ENCODE measurements at regions not wholly inside any gene's neighbourhood (a gene's known extent, or its start where the extent isn't known, plus 50 kb on each side); places are given as distances from the start of the nearest gene placed in this dataset.
A peak's percentile ranks its signal among the peaks of the same experiment; 100 is the strongest.
"Not testable (repeated sequence)": the region's sequence is repeated elsewhere in the genome, so short reads cannot be mapped to it uniquely, and the experiment has no call there.

DNA sequence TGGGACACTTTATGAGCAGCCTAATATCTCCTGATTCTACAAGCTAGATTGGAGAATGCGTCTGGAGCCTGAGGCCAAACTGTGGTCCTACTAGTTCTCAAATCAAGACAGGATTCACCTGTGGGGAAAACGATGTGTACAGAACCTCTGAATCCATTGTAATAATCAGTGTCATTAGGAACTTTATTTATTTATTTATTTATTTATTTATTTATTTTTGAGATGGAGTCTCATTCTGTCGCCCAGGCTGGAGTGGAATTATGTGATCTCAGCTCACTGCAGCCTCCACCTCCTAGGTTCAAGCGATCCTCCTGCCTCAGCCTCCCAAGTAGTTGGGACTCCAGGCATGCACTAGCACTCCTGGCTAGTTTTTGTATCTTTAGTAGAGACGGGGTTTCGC, 52.6 kb upstream of the KIF26B start:
- not testable (repeated sequence) for H3K27me3 ChIP-seq (ENCODE audit: control insufficient read depth in 3 of 3, insufficient read depth in 3 of 3, low read length in 2 of 3); DNase-seq; H3K4me1 ChIP-seq (ENCODE audit: control insufficient read depth in 5 of 5, insufficient read depth in 5 of 5, low read length in 5 of 5); ATAC-seq (ENCODE audit: insufficient read depth, low FRiP score); H3K9me3 ChIP-seq (ENCODE audit: control insufficient read depth in 4 of 4, insufficient read depth in 3 of 4, low read length in 3 of 4); H3K4me3 ChIP-seq; H3K27ac ChIP-seq (ENCODE audit: low read depth in 1 of 2, low read length in 1 of 2); H3K36me3 ChIP-seq (ENCODE audit: control insufficient read depth in 4 of 4, insufficient read depth in 4 of 4, low read length in 4 of 4); H3K9ac ChIP-seq (ENCODE audit: insufficient read depth in 1 of 2, low read length in 2 of 2)
- WGBS, 2 donors, result 95 to 98% methylated on average over 6 of the region's 6 CpGs

DNA sequence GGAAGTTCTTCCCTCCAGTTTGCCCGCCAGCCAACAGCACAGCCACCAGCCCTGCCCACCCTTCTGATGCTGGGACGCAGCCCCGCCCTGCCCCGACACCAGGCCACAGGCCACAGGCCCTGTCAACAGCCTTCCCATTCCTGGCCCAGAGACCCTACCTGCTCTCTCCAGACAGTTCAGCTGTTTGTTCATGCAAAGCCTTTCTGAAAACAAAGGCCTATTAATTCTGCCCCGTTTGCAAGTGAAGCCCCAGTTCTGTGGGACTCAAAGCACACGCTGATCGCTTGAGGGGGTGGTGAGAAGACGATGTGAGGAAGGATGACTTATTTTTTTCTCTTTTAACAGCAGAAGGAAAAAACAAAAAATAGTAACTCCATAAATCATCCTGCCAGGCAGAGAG, 55.4 kb upstream of the KIF26B start:
- H3K27ac ChIP-seq (ENCODE audit: low read depth in 1 of 2, low read length in 1 of 2), result no peak overlapping the region
- H3K9ac ChIP-seq (ENCODE audit: insufficient read depth in 1 of 2, low read length in 2 of 2), result no peak overlapping the region
- H3K4me3 ChIP-seq, result no peak overlapping the region
- DNase-seq, result no peak
- TF ChIP-seq, protein P1, sequence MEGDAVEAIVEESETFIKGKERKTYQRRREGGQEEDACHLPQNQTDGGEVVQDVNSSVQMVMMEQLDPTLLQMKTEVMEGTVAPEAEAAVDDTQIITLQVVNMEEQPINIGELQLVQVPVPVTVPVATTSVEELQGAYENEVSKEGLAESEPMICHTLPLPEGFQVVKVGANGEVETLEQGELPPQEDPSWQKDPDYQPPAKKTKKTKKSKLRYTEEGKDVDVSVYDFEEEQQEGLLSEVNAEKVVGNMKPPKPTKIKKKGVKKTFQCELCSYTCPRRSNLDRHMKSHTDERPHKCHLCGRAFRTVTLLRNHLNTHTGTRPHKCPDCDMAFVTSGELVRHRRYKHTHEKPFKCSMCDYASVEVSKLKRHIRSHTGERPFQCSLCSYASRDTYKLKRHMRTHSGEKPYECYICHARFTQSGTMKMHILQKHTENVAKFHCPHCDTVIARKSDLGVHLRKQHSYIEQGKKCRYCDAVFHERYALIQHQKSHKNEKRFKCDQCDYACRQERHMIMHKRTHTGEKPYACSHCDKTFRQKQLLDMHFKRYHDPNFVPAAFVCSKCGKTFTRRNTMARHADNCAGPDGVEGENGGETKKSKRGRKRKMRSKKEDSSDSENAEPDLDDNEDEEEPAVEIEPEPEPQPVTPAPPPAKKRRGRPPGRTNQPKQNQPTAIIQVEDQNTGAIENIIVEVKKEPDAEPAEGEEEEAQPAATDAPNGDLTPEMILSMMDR (IDR thresholded peaks at IDR 0.05; ENCODE audit: control extremely low read depth, extremely low read depth), result no peak
- H3K36me3 ChIP-seq (ENCODE audit: control insufficient read depth in 4 of 4, insufficient read depth in 4 of 4, low read length in 4 of 4), result no peaks in the 10 kb centered on the region
- WGBS, 2 donors, result 86 to 89% methylated on average over 8 of the region's 8 CpGs
- no peaks in the 10 kb centered on the region for H3K9me3 ChIP-seq (ENCODE audit: control insufficient read depth in 4 of 4, insufficient read depth in 3 of 4, low read length in 3 of 4)
- H3K4me1 ChIP-seq (ENCODE audit: control insufficient read depth in 5 of 5, insufficient read depth in 5 of 5, low read length in 5 of 5), result peaks cover 0 to 12% (median 0%) of the 10 kb centered on the region in 5 donors
- ATAC-seq (ENCODE audit: insufficient read depth, low FRiP score), result no peak
- no peaks in the 10 kb centered on the region for H3K27me3 ChIP-seq (ENCODE audit: control insufficient read depth in 3 of 3, insufficient read depth in 3 of 3, low read length in 2 of 3)

DNA sequence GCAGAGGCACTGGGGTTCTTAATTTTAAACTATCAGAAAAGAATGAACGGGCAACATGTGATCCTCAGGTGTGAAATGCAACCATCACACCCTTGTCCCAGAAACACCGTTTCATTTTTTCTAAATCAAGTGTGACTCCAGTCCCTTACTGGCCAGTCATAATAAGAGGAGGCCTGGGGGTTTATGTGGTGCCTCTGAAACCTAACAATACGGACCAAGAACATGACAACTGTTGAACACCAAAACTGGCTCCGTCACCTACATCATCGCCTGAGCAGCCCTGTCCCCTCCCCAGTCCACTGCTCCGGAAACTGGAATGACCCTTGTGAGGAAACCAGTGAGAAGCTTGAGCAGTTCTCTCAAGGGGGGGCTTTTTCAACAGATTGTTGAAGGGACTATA, 55.9 kb upstream of the KIF26B start:
- Histone ChIP-seq H3K9ac (ENCODE audit: insufficient read depth in 1 of 2, low read length in 2 of 2) (no peak overlapping the region), H3K27me3 (ENCODE audit: control insufficient read depth in 3 of 3, insufficient read depth in 3 of 3, low read length in 2 of 3) (no peaks in the 10 kb centered on the region), H3K4me1 (ENCODE audit: control insufficient read depth in 5 of 5, insufficient read depth in 5 of 5, low read length in 5 of 5) (peaks cover 0 to 12% (median 0%) of the 10 kb centered on the region in 5 donors), H3K36me3 (ENCODE audit: control insufficient read depth in 4 of 4, insufficient read depth in 4 of 4, low read length in 4 of 4) (no peaks in the 10 kb centered on the region), H3K9me3 (ENCODE audit: control insufficient read depth in 4 of 4, insufficient read depth in 3 of 4, low read length in 3 of 4) (no peaks in the 10 kb centered on the region), H3K27ac (ENCODE audit: low read depth in 1 of 2, low read length in 1 of 2) (no peak overlapping the region), H3K4me3 (no peak overlapping the region)
- no peak for ATAC-seq (ENCODE audit: insufficient read depth, low FRiP score)
- TF ChIP-seq, protein P1 (IDR thresholded peaks at IDR 0.05; ENCODE audit: control extremely low read depth, extremely low read depth), result no peak
- no peak for DNase-seq
- 96% methylated on average over 6 of the region's 6 CpGs for WGBS, 2 donors

DNA sequence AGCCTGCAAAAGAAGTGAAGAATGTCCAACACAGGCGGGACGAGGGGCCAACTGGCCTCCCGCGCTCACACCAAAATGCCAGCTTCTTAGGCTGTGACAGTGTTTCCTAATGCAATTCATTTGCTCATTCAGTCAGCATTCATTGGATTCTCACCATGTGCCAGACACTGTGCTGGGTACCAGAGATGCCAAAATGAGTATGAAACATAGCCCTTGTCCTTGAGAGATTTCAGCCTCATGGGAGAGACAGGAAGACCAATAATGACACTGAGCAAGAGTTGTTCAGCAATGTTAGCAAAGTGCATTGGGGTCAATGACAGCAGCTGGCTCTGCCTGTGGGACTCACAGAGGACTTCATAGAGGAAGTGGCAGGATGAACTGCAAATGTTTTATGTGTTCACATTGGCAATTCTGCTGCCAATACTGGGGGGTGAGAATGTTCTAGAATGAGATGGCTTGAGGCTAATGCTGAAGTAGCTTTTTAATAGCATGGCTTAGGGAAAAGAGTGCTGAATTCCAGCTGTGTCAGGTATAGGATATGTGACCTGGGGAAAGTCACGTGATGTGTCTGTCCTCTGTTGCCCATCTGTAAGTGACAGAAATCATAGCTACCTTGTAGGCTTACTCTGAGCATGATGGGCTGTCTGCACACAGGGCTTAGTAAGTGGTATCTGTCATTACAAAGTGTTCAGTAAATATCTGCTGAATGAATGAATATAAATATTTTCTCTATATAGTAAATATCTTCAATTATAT, 58.3 kb upstream of the KIF26B start:
- H3K9ac ChIP-seq (ENCODE audit: insufficient read depth in 1 of 2, low read length in 2 of 2), result no peak overlapping the region
- no peaks in the 10 kb centered on the region for H3K36me3 ChIP-seq (ENCODE audit: control insufficient read depth in 4 of 4, insufficient read depth in 4 of 4, low read length in 4 of 4)
- H3K27me3 ChIP-seq (ENCODE audit: control insufficient read depth in 3 of 3, insufficient read depth in 3 of 3, low read length in 2 of 3), result no peaks in the 10 kb centered on the region
- no peaks in the 10 kb centered on the region for H3K9me3 ChIP-seq (ENCODE audit: control insufficient read depth in 4 of 4, insufficient read depth in 3 of 4, low read length in 3 of 4)
- ATAC-seq (ENCODE audit: insufficient read depth, low FRiP score) (no peak), DNase-seq (peak in 2 of 3 donors; percentile 21 to 26)
- TF ChIP-seq, protein P1 (IDR thresholded peaks at IDR 0.05; ENCODE audit: control extremely low read depth, extremely low read depth), result no peak
- WGBS, 2 donors, result 61 to 80% methylated on average over 5 of the region's 5 CpGs
- H3K4me3 ChIP-seq, result no peak overlapping the region
- peaks cover 0 to 12% (median 0%) of the 10 kb centered on the region in 5 donors for H3K4me1 ChIP-seq (ENCODE audit: control insufficient read depth in 5 of 5, insufficient read depth in 5 of 5, low read length in 5 of 5)
- H3K27ac ChIP-seq (ENCODE audit: low read depth in 1 of 2, low read length in 1 of 2), result no peak overlapping the region

Measured in lung (tissue), 11 donors.